ENCODE measurements at regions not wholly inside any gene's neighbourhood (a gene's known extent, or its start where the extent isn't known, plus 50 kb on each side); places are given as distances from the start of the nearest gene placed in this dataset.

- Mint-ChIP-seq H3K4me3 (no peak overlapping the region), H3K27ac (no peak overlapping the region), H3K4me1 (peaks cover 0 to 2% (median 0%) of the 10 kb centered on the region in 4 donors), H3K36me3 (no peaks in the 10 kb centered on the region), H3K27me3 (peaks cover 0 to 35% (median 12%) of the 10 kb centered on the region in 5 donors), H3K9me3 (no peaks in the 10 kb centered on the region)
- no peak for ATAC-seq
- POLR2A ChIA-PET = no interaction called here
- DNase-seq = no peak
Measured at GRCh38 chr20:19928328-19929011, 88.7 kb upstream of the NAA20 start.

GRCh38 chr20:19929012-19929360 lies 88.2 kb upstream of the NAA20 start:
- ATAC-seq = no peak
- POLR2A ChIA-PET = no interaction called here
- no peak overlapping the region for H3K4me3 Mint-ChIP-seq

GRCh38 chr20:19929481-19930145 lies 87.5 kb upstream of the NAA20 start:
- Mint-ChIP-seq H3K36me3 (no peaks in the 10 kb centered on the region), H3K4me3 (no peak overlapping the region), H3K4me1 (peaks cover 0 to 5% (median under 1%) of the 10 kb centered on the region in 4 donors), H3K27me3 (peaks cover 0 to 46% (median 14%) of the 10 kb centered on the region in 5 donors), H3K9me3 (no peaks in the 10 kb centered on the region), H3K27ac (no peak overlapping the region)
- ATAC-seq = no peak
- no peak for DNase-seq
- POLR2A ChIA-PET = no interaction called here

More at GRCh38 chr20:19929012-19929360, 88.2 kb upstream of the NAA20 start:
- no peak for DNase-seq
- Mint-ChIP-seq H3K27ac (no peak overlapping the region), H3K27me3 (peaks cover 0 to 40% (median 12%) of the 10 kb centered on the region in 5 donors), H3K36me3 (no peaks in the 10 kb centered on the region), H3K9me3 (no peaks in the 10 kb centered on the region), H3K4me1 (peaks cover 0 to 2% (median 0%) of the 10 kb centered on the region in 4 donors)

- H3K27ac Mint-ChIP-seq = no peak overlapping the region
- H3K4me3 Mint-ChIP-seq = no peak overlapping the region
- ATAC-seq = no peak
- DNase-seq = no peak
- H3K4me1 Mint-ChIP-seq = peaks cover 0 to 13% (median 4%) of the 10 kb centered on the region in 4 donors
- H3K9me3 Mint-ChIP-seq = no peaks in the 10 kb centered on the region
- no peaks in the 10 kb centered on the region for H3K36me3 Mint-ChIP-seq
- POLR2A ChIA-PET = no interaction called here
- peaks cover 0 to 47% (median 15%) of the 10 kb centered on the region in 5 donors for H3K27me3 Mint-ChIP-seq
Measured at GRCh38 chr20:19930426-19930825, 86.7 kb upstream of the NAA20 start.

- Mint-ChIP-seq H3K36me3 (no peaks in the 10 kb centered on the region), H3K27ac (no peak overlapping the region), H3K4me3 (no peak overlapping the region), H3K4me1 (peaks cover 2 to 28% (median 9%) of the 10 kb centered on the region in 4 donors), H3K27me3 (peaks cover 0 to 42% (median 15%) of the 10 kb centered on the region in 5 donors), H3K9me3 (no peaks in the 10 kb centered on the region)
- ATAC-seq (no peak), DNase-seq (no peak)
- POLR2A ChIA-PET = no interaction called here
Measured at GRCh38 chr20:19932170-19932667, 84.9 kb upstream of the NAA20 start.

- no peaks in the 10 kb centered on the region for H3K36me3 Mint-ChIP-seq
- no peak for ATAC-seq
- H3K27ac Mint-ChIP-seq = peak overlapping the region in 2 of 10 donors; percentile 6 to 45
- DNase-seq = no peak
- peak overlapping the region in 2 of 10 donors; percentile 12 to 68 for H3K4me3 Mint-ChIP-seq
- H3K4me1 Mint-ChIP-seq = peaks cover 11 to 47% (median 25%) of the 10 kb centered on the region in 4 donors
- POLR2A ChIA-PET = no interaction called here
- peaks cover 3 to 25% (median 13%) of the 10 kb centered on the region in 5 donors for H3K27me3 Mint-ChIP-seq
- H3K9me3 Mint-ChIP-seq = no peaks in the 10 kb centered on the region
Measured at GRCh38 chr20:19934792-19935491, 82.2 kb upstream of the NAA20 start.

- POLR2A ChIA-PET = no interaction called here
- DNase-seq = no peak
- no peaks in the 10 kb centered on the region for H3K9me3 Mint-ChIP-seq
- peak overlapping the region in 1 of 10 donors; percentile 68 for H3K4me3 Mint-ChIP-seq
- peak overlapping the region in 1 of 10 donors; percentile 61 for H3K27ac Mint-ChIP-seq
- H3K36me3 Mint-ChIP-seq = no peaks in the 10 kb centered on the region
- ATAC-seq = no peak
- peaks cover 3 to 32% (median 19%) of the 10 kb centered on the region in 5 donors for H3K27me3 Mint-ChIP-seq
- H3K4me1 Mint-ChIP-seq = peaks cover 11 to 54% (median 25%) of the 10 kb centered on the region in 4 donors
Measured at GRCh38 chr20:19935842-19936241, 81.3 kb upstream of the NAA20 start.

GRCh38 chr20:19936466-19937200 lies 80.5 kb upstream of the NAA20 start:
- peaks cover 11 to 59% (median 25%) of the 10 kb centered on the region in 4 donors for H3K4me1 Mint-ChIP-seq
- H3K27me3 Mint-ChIP-seq = peaks cover 3 to 38% (median 22%) of the 10 kb centered on the region in 5 donors
- H3K9me3 Mint-ChIP-seq = no peaks in the 10 kb centered on the region
- peak overlapping the region; percentile 16 to 83 (median 68) for H3K4me3 Mint-ChIP-seq
- no peak for DNase-seq
- no peaks in the 10 kb centered on the region for H3K36me3 Mint-ChIP-seq
- no peak for ATAC-seq
- POLR2A ChIA-PET = no interaction called here
- H3K27ac Mint-ChIP-seq = peak overlapping the region in 5 of 10 donors; percentile 4 to 73 (median 6)

GRCh38 chr20:19937218-19937617 lies 79.9 kb upstream of the NAA20 start:
- Mint-ChIP-seq H3K36me3 (no peaks in the 10 kb centered on the region), H3K27ac (peak overlapping the region in 6 of 10 donors; percentile 4 to 73 (median 32)), H3K9me3 (no peaks in the 10 kb centered on the region), H3K27me3 (peaks cover 6 to 43% (median 27%) of the 10 kb centered on the region in 5 donors), H3K4me3 (peak overlapping the region; percentile 16 to 83 (median 68)), H3K4me1 (peaks cover 11 to 63% (median 25%) of the 10 kb centered on the region in 4 donors)
- peak in 4 of 10 donors; percentile 1 to 23 (median 15) for DNase-seq
- ATAC-seq = peak in 1 of 2 donors; percentile 82
- POLR2A ChIA-PET = no interaction called here

- ATAC-seq = peak in 1 of 2 donors; percentile 79
Measured at GRCh38 chr20:19937651-19938420, 79.3 kb upstream of the NAA20 start.

GRCh38 chr20:19938421-19939090 lies 78.6 kb upstream of the NAA20 start:
- Mint-ChIP-seq H3K4me3 (peak overlapping the region in 9 of 10 donors; percentile 5 to 77 (median 56)), H3K27me3 (peaks cover 6 to 46% (median 22%) of the 10 kb centered on the region in 5 donors), H3K9me3 (no peaks in the 10 kb centered on the region), H3K27ac (peak overlapping the region in 2 of 10 donors; percentile 11), H3K36me3 (no peaks in the 10 kb centered on the region), H3K4me1 (peaks cover 11 to 72% (median 25%) of the 10 kb centered on the region in 4 donors)
- ATAC-seq (no peak), DNase-seq (no peak)
- POLR2A ChIA-PET = no interaction called here

More at GRCh38 chr20:19937651-19938420, 79.3 kb upstream of the NAA20 start:
- Mint-ChIP-seq H3K4me3 (peak overlapping the region; percentile 20 to 83 (median 68)), H3K27ac (peak overlapping the region in 6 of 10 donors; percentile 6 to 77 (median 34)), H3K36me3 (no peaks in the 10 kb centered on the region), H3K27me3 (peaks cover 6 to 48% (median 29%) of the 10 kb centered on the region in 5 donors), H3K9me3 (no peaks in the 10 kb centered on the region), H3K4me1 (peaks cover 11 to 67% (median 25%) of the 10 kb centered on the region in 4 donors)
- DNase-seq = peak in 1 of 10 donors; percentile 21
- POLR2A ChIA-PET = no interaction called here

All from naive thymus-derived CD8-positive, alpha-beta T cell (primary cell).